GM23338 (cell line): ENCODE measurements at regions not wholly inside any gene's neighbourhood (a gene's known extent, or its start where the extent isn't known, plus 50 kb on each side); places are given as distances from the start of the nearest gene placed in this dataset.

ENCODE experiments used
- ATAC-seq: fragments of 200-7000 bp; cut with Tn5 transposase; 3 replicates; pipeline ENCODE4 v1.9.1; 2020
- DNase-seq: peaks from one replicate; pipeline ENCODE4 v3.0.0-alpha.2; 2015; ENCODE audit warnings: low spot score
- H2AFZ ChIP-seq: fragments of 200-600 bp; sonication (generic); 2 replicates; pipeline ENCODE4 v1.8.0; 2016; ENCODE audit warnings: antibody characterized with exemption, mild to moderate bottlenecking, moderate library complexity
- H3F3A ChIP-seq: fragments of 200-600 bp; sonication (generic); replicated peaks from 2 replicates; pipeline ENCODE4 v1.8.0; 2017; ENCODE audit warnings: antibody characterized with exemption, mixed run types, low read depth
- H3K27ac ChIP-seq: fragments of 200-600 bp; sonication (generic); 2 replicates; pipeline ENCODE4 v1.6.1; 2016; ENCODE audit warnings: low read depth
- H3K27me3 ChIP-seq: fragments of 200-600 bp; sonication (generic); 2 replicates; pipeline ENCODE4 v1.8.0; 2016; ENCODE audit warnings: mild to moderate bottlenecking, mixed run types, moderate library complexity; ENCODE audit not compliant: insufficient read depth
- H3K36me3 ChIP-seq: fragments of 200-600 bp; sonication (generic); 2 replicates; pipeline ENCODE4 v1.8.0; 2016; ENCODE audit warnings: mild to moderate bottlenecking; ENCODE audit not compliant: insufficient read depth
- H3K4me1 ChIP-seq: fragments of 200-600 bp; sonication (generic); 2 replicates; pipeline ENCODE4 v1.8.0; 2016; ENCODE audit warnings: mild to moderate bottlenecking, moderate library complexity; ENCODE audit not compliant: insufficient read depth
- H3K4me2 ChIP-seq: fragments of 200-600 bp; sonication (generic); 2 replicates; pipeline ENCODE4 v1.7.1; 2017; ENCODE audit warnings: mixed run types
- H3K4me3 ChIP-seq: fragments of 200-600 bp; sonication (generic); 2 replicates; pipeline ENCODE4 v1.6.1; 2016; ENCODE audit warnings: mixed run types
- H3K79me2 ChIP-seq: fragments of 200-600 bp; sonication (generic); replicated peaks from 2 replicates; pipeline ENCODE4 v1.8.0; 2017; ENCODE audit warnings: mild to moderate bottlenecking; ENCODE audit not compliant: insufficient read depth
- H3K9me2 ChIP-seq: fragments of 200-600 bp; sonication (generic); 2 replicates; pipeline ENCODE4 v1.8.0; 2017; ENCODE audit not compliant: insufficient read depth
- H4K20me1 ChIP-seq: fragments of 200-600 bp; sonication (generic); replicated peaks from 2 replicates; pipeline ENCODE4 v1.8.0; 2017; ENCODE audit warnings: mild to moderate bottlenecking; ENCODE audit not compliant: insufficient read depth
- H3K27ac Mint-ChIP-seq: 2 replicates; pipeline ENCODE4 v1.8.0; 2020; ENCODE audit warnings: inconsistent platforms, mild to moderate bottlenecking, moderate library complexity, mixed read lengths
- H3K27me3 Mint-ChIP-seq: 3 replicates; pipeline ENCODE4 v1.8.0; 2022; ENCODE audit warnings: low read depth, mild to moderate bottlenecking, moderate library complexity, mixed read lengths, inconsistent platforms; ENCODE audit not compliant: insufficient read depth, poor library complexity
- H3K36me3 Mint-ChIP-seq: 3 replicates; pipeline ENCODE4 v1.8.0; 2021; ENCODE audit warnings: low read depth, mild to moderate bottlenecking, inconsistent platforms, moderate library complexity, mixed read lengths
- H3K4me1 Mint-ChIP-seq: 3 replicates; pipeline ENCODE4 v1.8.0; 2020; ENCODE audit warnings: mild to moderate bottlenecking, inconsistent platforms, mixed read lengths
- H3K4me3 Mint-ChIP-seq: 3 replicates; pipeline ENCODE4 v1.8.0; 2021; ENCODE audit warnings: moderate library complexity, mild to moderate bottlenecking, inconsistent platforms, mixed read lengths
- H3K9me3 Mint-ChIP-seq: 3 replicates; pipeline ENCODE4 v1.8.0; 2020; ENCODE audit warnings: moderate library complexity, mild to moderate bottlenecking, inconsistent platforms, mixed read lengths
- ETS1 ChIP-seq: IDR thresholded peaks from 2 replicates; pipeline ENCODE4 v1.6.1; 2016; ENCODE audit warnings: antibody characterized with exemption
- JUNB ChIP-seq: IDR thresholded peaks from one replicate; pipeline ENCODE4 v1.6.1; 2016; ENCODE audit warnings: antibody characterized with exemption; ENCODE audit not compliant: unreplicated experiment
- NANOG ChIP-seq: IDR thresholded peaks from 2 replicates; pipeline ENCODE4 v1.6.1; 2016; ENCODE audit warnings: antibody characterized with exemption, borderline replicate concordance
- ZNF331 ChIP-seq: fragments of 250-450 bp; sonication (Bioruptor Pico); IDR thresholded peaks from 2 replicates; pipeline ENCODE4 v1.5.0; 2020; ENCODE audit warnings: low read depth, mild to moderate bottlenecking, moderate library complexity
- ZNF462 ChIP-seq: fragments of 250-450 bp; sonication (Bioruptor Pico); IDR thresholded peaks from 2 replicates; pipeline ENCODE4 v1.5.0; 2020; ENCODE audit warnings: mild to moderate bottlenecking, moderate library complexity

GRCh38 chr2:161546635-161547034 lies 77.6 kb upstream of the SLC4A10 start:
- Mint-ChIP-seq H3K4me3 (no peak overlapping the region), H3K36me3 (no peaks in the 10 kb centered on the region)
- H3K27me3 ChIP-seq, result no peaks in the 10 kb centered on the region

More at GRCh38 chr2:161546635-161547034, 77.6 kb upstream of the SLC4A10 start:
- H3K9me3 Mint-ChIP-seq, result no peaks in the 10 kb centered on the region
- H2AFZ ChIP-seq, result no peak overlapping the region
- ATAC-seq (no peak), DNase-seq (no peak)
- H3K36me3 ChIP-seq, result no peaks in the 10 kb centered on the region
- H3F3A ChIP-seq, result no peaks in the 10 kb centered on the region
- no peaks in the 10 kb centered on the region for H3K9me2 ChIP-seq
- H4K20me1 ChIP-seq, result no peaks in the 10 kb centered on the region
- no peak overlapping the region for H3K27ac ChIP-seq
- H3K4me3 ChIP-seq, result no peak overlapping the region
- no peak overlapping the region for H3K27ac Mint-ChIP-seq
- no peaks in the 10 kb centered on the region for H3K4me1 ChIP-seq
- no peaks in the 10 kb centered on the region for H3K79me2 ChIP-seq
- no peak for TF ChIP-seq NANOG
- no peak for TF ChIP-seq ZNF331 (CRISPR knock-in tag)
- TF ChIP-seq JUNB, result no peak
- no peak for TF ChIP-seq ZNF462 (CRISPR knock-in tag)
- no peak for TF ChIP-seq ETS1
- no peaks in the 10 kb centered on the region for H3K4me1 Mint-ChIP-seq
- no peak overlapping the region for H3K4me2 ChIP-seq
- no peaks in the 10 kb centered on the region for H3K27me3 Mint-ChIP-seq
